ENCODE measurements at regions not wholly inside any gene's neighbourhood (a gene's known extent, or its start where the extent isn't known, plus 50 kb on each side); places are given as distances from the start of the nearest gene placed in this dataset.

- no peak for DNase-seq
Observed at GRCh38 chr15:98025237-98025636, 64.7 kb downstream of the ARRDC4 start.

- DNase-seq: no peak
Observed at GRCh38 chr15:98034731-98035130, 74.2 kb downstream of the ARRDC4 start.

GRCh38 chr15:98035134-98035533 is 74.6 kb downstream of the ARRDC4 start:
- DNase-seq: no peak

GRCh38 chr15:98035577-98036010 is 75.1 kb downstream of the ARRDC4 start:
- no peak for DNase-seq

GRCh38 chr15:98039596-98039995 is 79.1 kb downstream of the ARRDC4 start:
- DNase-seq: no peak

GRCh38 chr15:98040146-98040545 is 79.6 kb downstream of the ARRDC4 start:
- DNase-seq: no peak

GRCh38 chr15:98043160-98044014 is 82.9 kb downstream of the ARRDC4 start:
- no peak for DNase-seq

- no peak for DNase-seq
Observed at GRCh38 chr15:98051734-98052133, 91.2 kb downstream of the ARRDC4 start.

- no peak for DNase-seq
Observed at GRCh38 chr15:98057453-98057852, 97.0 kb downstream of the ARRDC4 start.

- DNase-seq: no peak
Observed at GRCh38 chr15:98062869-98063268, 102.4 kb downstream of the ARRDC4 start.

- no peak for DNase-seq
Observed at GRCh38 chr15:98063315-98063714, 102.8 kb downstream of the ARRDC4 start.

GRCh38 chr15:98063871-98064270 is 103.4 kb downstream of the ARRDC4 start:
- DNase-seq: no peak

GRCh38 chr15:98067339-98067738 is 106.8 kb downstream of the ARRDC4 start:
- DNase-seq: no peak

GRCh38 chr15:98069256-98069655 is 108.8 kb downstream of the ARRDC4 start:
- no peak for DNase-seq

- DNase-seq: no peak
Observed at GRCh38 chr15:98070137-98070536, 109.6 kb downstream of the ARRDC4 start.

GRCh38 chr15:98071786-98072185 is 111.3 kb downstream of the ARRDC4 start:
- DNase-seq: no peak

- no peak for DNase-seq
Observed at GRCh38 chr15:98075441-98075840, 114.9 kb downstream of the ARRDC4 start.

- DNase-seq: no peak
Observed at GRCh38 chr15:98076021-98076816, 115.7 kb downstream of the ARRDC4 start.

GRCh38 chr15:98077186-98077585 is 116.7 kb downstream of the ARRDC4 start:
- no peak for DNase-seq

GRCh38 chr15:98080791-98081190 is 120.3 kb downstream of the ARRDC4 start:
- DNase-seq: no peak

- DNase-seq: no peak
Observed at GRCh38 chr15:98083203-98083910, 122.9 kb downstream of the ARRDC4 start.

GRCh38 chr15:98085003-98085639 is 124.6 kb downstream of the ARRDC4 start:
- DNase-seq: no peak
